Mucosa of descending colon (tissue), 3 donors: ENCODE measurements at regions not wholly inside any gene's neighbourhood (a gene's known extent, or its start where the extent isn't known, plus 50 kb on each side); places are given as distances from the start of the nearest gene placed in this dataset.

ENCODE experiments used
- ATAC-seq: fragments of 200-7000 bp; cut with Tn5 transposase; one replicate; pipeline ENCODE4 v1.9.1; 2020; ENCODE audit warnings: mild to moderate bottlenecking, moderate library complexity
- DNase-seq, 3 donors: peaks; one replicate each; pipeline ENCODE4 v3.0.0-alpha.2; 2020
- H3K36me3 ChIP-seq: fragments of 200-600 bp; one replicate; pipeline ENCODE4 v1.8.0; 2021; ENCODE audit warnings: low read depth, mild to moderate bottlenecking
- H3K4me1 ChIP-seq: fragments of 200-600 bp; one replicate; pipeline ENCODE4 v1.8.0; 2021; ENCODE audit warnings: low read depth, mild to moderate bottlenecking
- H3K4me3 ChIP-seq: fragments of 200-600 bp; one replicate; pipeline ENCODE4 v1.8.0; 2021; ENCODE audit warnings: mild to moderate bottlenecking
- H3K9me3 ChIP-seq: fragments of 200-600 bp; one replicate; pipeline ENCODE4 v1.8.0; 2021; ENCODE audit warnings: mild to moderate bottlenecking
- CTCF ChIP-seq: fragments of 200-600 bp; IDR thresholded peaks from one replicate; pipeline ENCODE4 v1.8.0; 2022; ENCODE audit warnings: antibody characterized with exemption, mild to moderate bottlenecking
- intact Hi-C, 2 donors: fragments of 100-400 bp; cut with DNase I in 1 of 2; cut with micrococcal nuclease in 1 of 2; formaldehyde crosslinking; loops; one replicate each; pipeline versions ENCODE4 v1.11.0 to v1.11.1; 2022; cut with DNase I, micrococcal nuclease
- donor health status: DM: no; HTN: no; CAD: no; lungs with moderate emphysema.
- donor health status: DM: no; HTN: no; CAD: no.
- donor health status: DM: no; HTN: yes; CAD: no.

GRCh38 chr7:19982841-19983835 is 209.7 kb upstream of the TMEM196 start:
- Histone ChIP-seq H3K36me3 (no peaks in the 10 kb centered on the region), H3K9me3 (no peaks in the 10 kb centered on the region), H3K4me1 (no peaks in the 10 kb centered on the region), H3K4me3 (no peak overlapping the region)
- intact Hi-C loops: no loop called here
- DNase-seq (peak in 1 of 3 donors; percentile 74), ATAC-seq (peak; percentile 19)
- no peak for TF ChIP-seq CTCF

GRCh38 chr7:19973581-19973980 is 200.2 kb upstream of the TMEM196 start:
- no peak for DNase-seq

GRCh38 chr7:19972876-19973275 is 199.5 kb upstream of the TMEM196 start:
- H3K4me1 ChIP-seq: no peaks in the 10 kb centered on the region
- no peaks in the 10 kb centered on the region for H3K9me3 ChIP-seq
- no peak for DNase-seq
- no peak for ATAC-seq
- no peaks in the 10 kb centered on the region for H3K36me3 ChIP-seq
- no peak for TF ChIP-seq CTCF
- no peak overlapping the region for H3K4me3 ChIP-seq
- intact Hi-C loops: no loop called here

More at GRCh38 chr7:19973581-19973980, 200.2 kb upstream of the TMEM196 start:
- intact Hi-C loops: no loop called here
- Histone ChIP-seq H3K36me3 (no peaks in the 10 kb centered on the region), H3K4me1 (no peaks in the 10 kb centered on the region), H3K4me3 (no peak overlapping the region), H3K9me3 (no peaks in the 10 kb centered on the region)
- ATAC-seq: no peak
- TF ChIP-seq CTCF: no peak

GRCh38 chr7:19971956-19972355 is 198.5 kb upstream of the TMEM196 start:
- intact Hi-C loops: no loop called here
- Histone ChIP-seq H3K36me3 (no peaks in the 10 kb centered on the region), H3K9me3 (no peaks in the 10 kb centered on the region), H3K4me3 (no peak overlapping the region), H3K4me1 (no peaks in the 10 kb centered on the region)
- DNase-seq: no peak
- no peak for TF ChIP-seq CTCF
- no peak for ATAC-seq

GRCh38 chr7:19970514-19970913 is 197.1 kb upstream of the TMEM196 start:
- no peak for TF ChIP-seq CTCF
- ATAC-seq: no peak
- Histone ChIP-seq H3K36me3 (no peaks in the 10 kb centered on the region), H3K4me1 (no peaks in the 10 kb centered on the region), H3K4me3 (no peak overlapping the region), H3K9me3 (no peaks in the 10 kb centered on the region)
- intact Hi-C loops: no loop called here
- no peak for DNase-seq
